CD4-positive, alpha-beta T cell treated with Interleukin-15 for 4 hours (primary cell): ENCODE measurements at regions not wholly inside any gene's neighbourhood (a gene's known extent, or its start where the extent isn't known, plus 50 kb on each side); places are given as distances from the start of the nearest gene placed in this dataset.

Experiments used
- DNase-seq: peaks from one replicate; pipeline ENCODE4 v3.0.0-alpha.2; 2020; ENCODE audit warnings: low spot score

GRCh38 chr20:10990625-10991382 is 317.0 kb upstream of the JAG1 start:
- DNase-seq, result no peak

GRCh38 chr20:10992731-10993130 is 318.9 kb upstream of the JAG1 start:
- DNase-seq, result no peak

DNA sequence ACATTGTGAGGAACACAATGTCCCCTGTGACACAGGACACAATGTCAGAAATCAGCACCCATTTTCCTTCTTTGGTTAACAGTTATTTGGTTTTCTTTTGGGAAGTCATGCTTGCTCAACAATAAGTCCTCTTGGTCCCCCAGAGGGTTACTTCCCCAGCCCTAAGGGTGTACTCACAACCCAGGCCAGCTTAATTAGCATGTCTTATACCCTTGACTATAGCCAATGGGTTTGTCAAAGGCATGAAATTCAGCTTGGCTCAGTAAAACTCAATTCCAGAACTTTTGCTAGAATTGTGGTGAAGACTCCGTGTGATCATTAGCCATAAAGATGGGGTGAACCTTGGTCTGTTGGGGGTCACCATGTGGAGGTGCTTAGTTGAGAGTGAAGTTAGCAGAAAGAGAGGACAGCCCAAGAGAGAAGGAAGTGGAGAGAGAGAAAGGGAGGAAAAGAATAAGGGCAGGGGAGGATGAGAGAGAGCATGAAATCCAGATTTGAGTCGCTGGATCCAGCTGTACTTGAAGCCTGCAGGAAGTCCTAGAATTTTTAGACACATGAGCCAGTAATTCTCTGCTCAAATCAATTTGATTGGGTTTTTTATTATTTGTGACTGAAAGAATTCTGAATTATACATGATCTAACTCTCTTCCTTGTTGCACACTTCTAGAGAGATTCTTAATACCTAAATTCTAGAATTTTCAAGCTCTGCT is 321.3 kb upstream of the JAG1 start:
- no peak for DNase-seq

DNA sequence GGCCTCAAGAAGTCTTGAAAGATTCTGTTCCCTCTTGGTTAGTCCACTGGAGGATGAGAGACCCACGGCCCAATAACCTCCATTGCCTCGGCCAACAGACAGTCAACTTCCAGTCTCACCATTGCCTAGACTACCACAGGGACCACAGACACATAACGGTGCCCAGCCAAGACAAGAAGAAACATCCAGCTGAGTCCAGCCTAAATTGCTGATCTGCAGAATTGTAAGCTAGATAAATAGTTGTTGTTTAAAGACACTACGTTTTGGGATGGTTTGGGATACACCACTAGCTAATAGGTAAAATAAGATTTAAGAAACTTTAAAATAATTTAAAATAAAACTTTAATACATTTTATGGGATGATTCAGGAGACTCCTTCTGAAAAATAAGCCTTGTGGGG is 324.7 kb upstream of the JAG1 start:
- DNase-seq, result no peak

DNA sequence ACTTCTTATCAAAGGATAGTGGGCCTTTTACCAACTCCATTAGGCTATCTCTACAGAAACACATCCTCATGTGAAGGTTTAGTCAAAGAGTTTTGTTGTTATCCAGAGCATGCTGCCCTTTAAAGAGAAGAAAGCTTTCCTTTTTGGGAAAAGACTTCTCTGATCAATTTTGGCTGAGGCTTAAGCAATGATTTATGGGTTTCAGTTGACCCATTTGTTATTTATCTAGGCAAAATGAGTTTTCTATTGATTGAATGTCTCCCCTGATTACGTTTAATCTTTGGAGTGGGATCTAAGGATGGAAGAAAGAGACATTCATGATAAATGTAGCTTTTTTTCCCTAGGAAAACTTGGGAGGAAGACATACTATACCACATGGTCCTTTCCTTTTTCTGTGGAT is 326.6 kb upstream of the JAG1 start:
- no peak for DNase-seq

DNA sequence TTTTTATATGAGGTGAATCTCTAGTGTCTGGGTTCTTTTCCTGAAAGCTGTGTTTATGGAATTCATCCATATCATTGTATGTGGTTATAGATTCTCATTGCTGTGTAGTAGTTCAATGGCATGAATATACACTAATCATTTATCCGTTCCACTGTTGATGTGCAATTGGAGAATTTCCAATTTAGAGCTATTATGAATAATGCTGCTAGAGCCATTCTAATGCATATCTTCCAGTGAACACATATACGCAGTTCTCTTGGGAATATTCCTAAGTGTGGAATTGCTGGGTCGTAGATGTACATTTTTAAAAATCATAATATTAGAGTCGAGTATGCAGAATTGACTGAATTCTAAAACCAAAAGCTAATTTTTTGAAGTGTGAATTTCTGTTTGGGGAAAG is 327.5 kb upstream of the JAG1 start:
- DNase-seq, result no peak

- no peak for DNase-seq
Measured at GRCh38 chr20:11001764-11002540, 328.2 kb upstream of the JAG1 start.

DNA sequence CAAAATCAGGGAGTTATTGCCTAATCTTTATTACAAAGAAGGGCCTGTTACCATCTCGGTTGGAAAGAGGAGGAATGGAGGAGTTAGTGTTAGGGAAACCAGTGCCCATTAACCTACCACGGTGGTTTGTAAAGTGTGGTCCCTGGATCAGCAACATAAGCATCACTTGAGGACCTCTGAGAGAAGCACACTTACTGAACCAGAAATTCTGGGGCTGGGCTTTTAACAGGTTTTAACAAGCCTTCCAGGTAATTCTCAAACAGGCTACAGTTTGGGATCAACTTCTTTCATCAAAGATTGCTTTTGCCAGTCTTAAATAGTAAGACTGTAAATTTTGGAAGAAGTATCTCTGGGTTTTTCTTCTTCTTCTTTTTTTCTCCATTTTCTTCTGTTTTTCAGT is 329.5 kb upstream of the JAG1 start:
- no peak for DNase-seq

- DNase-seq, result no peak
Measured at GRCh38 chr20:11008444-11009033, 334.7 kb upstream of the JAG1 start.

DNA sequence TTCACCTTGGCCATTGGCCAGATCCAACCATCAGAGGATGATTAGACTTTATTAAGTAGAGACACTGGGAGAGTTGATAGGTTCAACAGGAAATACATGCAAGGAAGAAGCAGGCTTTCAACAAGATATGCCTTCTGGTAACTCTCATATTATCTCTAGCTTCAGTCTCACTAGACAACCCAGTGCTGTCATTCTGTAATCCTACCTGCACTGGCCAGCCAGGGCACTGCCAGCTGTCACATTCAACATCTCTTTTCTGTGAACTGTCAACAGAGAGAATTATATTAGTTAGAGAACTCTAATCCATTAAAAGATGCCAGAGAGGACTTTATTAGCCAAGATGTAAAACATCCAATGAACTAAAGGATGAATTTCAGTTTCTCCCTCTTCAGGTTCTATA is 337.9 kb upstream of the JAG1 start:
- DNase-seq, result no peak

GRCh38 chr20:11012975-11013374 is 339.2 kb upstream of the JAG1 start:
- no peak for DNase-seq

DNA sequence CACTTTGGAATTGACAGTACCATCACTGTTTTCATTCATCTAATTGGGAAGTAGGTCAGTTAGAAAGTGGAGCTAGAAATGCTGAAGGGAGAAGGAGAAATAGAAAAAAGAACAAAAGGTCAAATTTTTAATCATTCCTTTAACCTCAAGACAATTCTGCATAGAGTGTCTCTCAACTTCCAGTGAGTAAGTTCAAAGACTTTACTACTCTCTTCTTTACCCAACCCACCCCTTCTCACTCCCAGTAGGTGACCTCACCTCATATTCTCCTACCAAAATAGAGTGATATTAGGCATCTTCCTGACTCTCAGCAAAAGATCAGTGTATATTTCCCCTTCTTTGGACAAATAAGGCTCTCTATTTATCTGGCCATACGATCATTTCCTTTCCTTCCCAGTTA is 340.0 kb upstream of the JAG1 start:
- no peak for DNase-seq

- DNase-seq, result no peak
Measured at GRCh38 chr20:11015440-11015839, 341.6 kb upstream of the JAG1 start.

DNA sequence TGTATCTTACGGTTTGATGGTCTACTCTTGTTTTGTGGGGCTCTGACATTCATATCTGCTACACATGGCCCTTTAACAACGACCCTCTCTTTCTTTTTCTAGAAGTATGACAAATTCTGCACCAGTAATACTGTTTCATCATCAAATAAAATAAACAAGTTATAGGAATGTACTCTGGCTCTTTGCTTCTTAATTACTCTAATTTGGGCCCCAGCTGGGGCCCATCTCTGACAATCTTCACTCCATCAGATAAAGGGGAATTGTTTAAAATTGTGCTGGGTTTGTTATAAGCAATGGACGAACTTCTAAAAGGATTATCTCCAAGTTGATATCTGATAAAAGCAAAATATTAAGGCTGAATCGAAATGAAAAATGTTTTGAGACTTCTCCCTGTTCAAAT is 343.6 kb upstream of the JAG1 start:
- DNase-seq, result no peak

- no peak for DNase-seq
Measured at GRCh38 chr20:11018668-11019170, 344.9 kb upstream of the JAG1 start.

GRCh38 chr20:11020712-11021111 is 346.9 kb upstream of the JAG1 start:
- DNase-seq, result no peak

DNA sequence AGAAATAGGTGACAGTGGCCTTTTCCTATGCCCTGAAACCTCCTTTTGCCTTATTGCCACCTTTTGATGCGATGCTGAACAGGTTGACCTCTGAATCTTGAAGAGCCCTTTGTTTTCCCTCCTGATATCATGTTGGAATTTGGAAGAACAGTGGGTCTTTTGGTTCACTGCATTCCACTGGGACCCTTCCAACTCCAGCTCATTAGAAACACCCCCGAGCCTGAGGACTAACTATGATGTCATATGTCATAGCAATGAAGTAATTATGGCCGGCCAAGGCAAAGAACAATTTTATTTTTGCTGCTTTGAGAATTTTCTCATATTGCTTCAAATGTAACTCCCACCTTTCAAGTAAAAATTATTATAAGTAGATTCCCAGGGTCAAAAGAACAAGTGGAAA is 353.4 kb upstream of the JAG1 start:
- DNase-seq, result no peak

GRCh38 chr20:11030351-11030750 is 356.6 kb upstream of the JAG1 start:
- no peak for DNase-seq

GRCh38 chr20:11031300-11031699 is 357.5 kb upstream of the JAG1 start:
- DNase-seq, result no peak

- no peak for DNase-seq
Measured at GRCh38 chr20:11032611-11033010, 358.8 kb upstream of the JAG1 start.

DNA sequence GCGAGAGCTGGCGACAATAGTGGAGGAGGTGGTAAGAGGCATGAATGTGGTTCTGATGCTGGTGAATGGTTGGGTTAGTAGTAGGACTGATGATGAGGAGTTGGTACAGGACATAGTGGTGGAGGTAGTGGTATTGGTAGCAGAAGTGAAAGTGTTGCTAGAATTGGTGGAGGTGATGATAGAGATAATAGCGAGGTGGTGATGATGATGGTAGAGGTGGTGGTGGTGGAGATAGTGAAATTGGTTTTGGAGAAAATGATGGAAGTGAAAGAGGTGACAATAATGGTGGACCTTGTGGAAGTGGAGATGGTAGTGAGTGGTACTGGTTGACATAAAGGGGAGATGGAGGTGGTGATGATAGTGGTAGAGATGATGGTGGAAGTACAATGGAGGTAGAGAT is 360.2 kb upstream of the JAG1 start:
- DNase-seq, result no peak

GRCh38 chr20:11035211-11035610 is 361.4 kb upstream of the JAG1 start:
- DNase-seq, result no peak

- no peak for DNase-seq
Measured at GRCh38 chr20:11041396-11041795, 367.6 kb upstream of the JAG1 start.
